Ascending aorta (tissue), 2 donors: ENCODE measurements at regions not wholly inside any gene's neighbourhood (a gene's known extent, or its start where the extent isn't known, plus 50 kb on each side); places are given as distances from the start of the nearest gene placed in this dataset.

Experiments used
- DNase-seq, 2 donors: peaks; one replicate each; pipeline ENCODE4 v3.0.0-alpha.2; 2019; ENCODE audit warnings: low spot score in 2 of 2
- H3K27ac ChIP-seq, 2 donors: fragments of 200-600 bp; sonication (generic); one replicate each; pipeline ENCODE4 v1.5.1; 2016 to 2017; ENCODE audit warnings: mild to moderate bottlenecking in 1 of 2
- H3K27me3 ChIP-seq: fragments of 200-600 bp; sonication (generic); one replicate; pipeline ENCODE4 v1.5.1; 2017
- H3K36me3 ChIP-seq, 2 donors: fragments of 200-600 bp; sonication (generic); one replicate each; pipeline ENCODE4 v1.5.1; 2016
- H3K4me1 ChIP-seq, 2 donors: fragments of 200-600 bp; sonication (generic); one replicate each; pipeline ENCODE4 v1.5.1; 2016 to 2017; ENCODE audit warnings: mild to moderate bottlenecking in 1 of 2
- H3K4me3 ChIP-seq, 2 donors: fragments of 200-600 bp; sonication (generic); one replicate each; pipeline ENCODE4 v1.5.1; 2016 to 2017; ENCODE audit warnings: mild to moderate bottlenecking in 1 of 2
- H3K9me3 ChIP-seq, 2 donors: fragments of 200-600 bp; sonication (generic); one replicate each; pipeline ENCODE4 v1.5.1; 2016
- CTCF ChIP-seq, 3 experiments: fragments of 200-600 bp in 2 of 3; fragments of 450-650 bp in 1 of 3; sonication (generic) in 2 of 3; IDR thresholded peaks; one replicate each; pipeline ENCODE4 v1.5.1; 2016 to 2019; ENCODE audit warnings: antibody characterized with exemption in 3 of 3, mild to moderate bottlenecking in 1 of 3, moderate library complexity in 1 of 3
- intact Hi-C: fragments of 100-400 bp; cut with DNase I; formaldehyde crosslinking; loops from one replicate; pipeline ENCODE4 v1.15.1; 2023

- Histone ChIP-seq H3K27me3 (no peaks in the 10 kb centered on the region), H3K4me3 (no peak overlapping the region), H3K27ac (no peak overlapping the region), H3K36me3 (no peaks in the 10 kb centered on the region), H3K4me1 (no peaks in the 10 kb centered on the region), H3K9me3 (no peaks in the 10 kb centered on the region)
- intact Hi-C loops, result no loop called here
- TF ChIP-seq CTCF (IDR thresholded peaks at IDR 0.05), result no peak
- DNase-seq, result no peak
Observed at GRCh38 chr10:81570349-81570748, 304.6 kb upstream of the NRG3 start.

GRCh38 chr10:81570878-81571794 lies 303.9 kb upstream of the NRG3 start:
- H3K27ac ChIP-seq, result no peak overlapping the region
- no peak overlapping the region for H3K4me3 ChIP-seq
- no peaks in the 10 kb centered on the region for H3K4me1 ChIP-seq
- H3K36me3 ChIP-seq, result no peaks in the 10 kb centered on the region
- H3K9me3 ChIP-seq, result no peaks in the 10 kb centered on the region
- no peaks in the 10 kb centered on the region for H3K27me3 ChIP-seq
- intact Hi-C loops, result no loop called here
- DNase-seq, result no peak
- TF ChIP-seq CTCF (IDR thresholded peaks at IDR 0.05), result no peak

GRCh38 chr10:81575036-81575435 lies 300.0 kb upstream of the NRG3 start:
- no peaks in the 10 kb centered on the region for H3K36me3 ChIP-seq
- intact Hi-C loops, result no loop called here
- no peaks in the 10 kb centered on the region for H3K9me3 ChIP-seq
- H3K4me3 ChIP-seq, result no peak overlapping the region
- no peaks in the 10 kb centered on the region for H3K4me1 ChIP-seq
- TF ChIP-seq CTCF (IDR thresholded peaks at IDR 0.05), result no peak
- no peak for DNase-seq
- H3K27ac ChIP-seq, result no peak overlapping the region
- H3K27me3 ChIP-seq, result no peaks in the 10 kb centered on the region

GRCh38 chr10:81576336-81576735 lies 298.7 kb upstream of the NRG3 start:
- intact Hi-C loops, result no loop called here
- Histone ChIP-seq H3K4me1 (no peaks in the 10 kb centered on the region), H3K9me3 (no peaks in the 10 kb centered on the region), H3K4me3 (no peak overlapping the region), H3K36me3 (no peaks in the 10 kb centered on the region), H3K27me3 (no peaks in the 10 kb centered on the region), H3K27ac (no peak overlapping the region)
- no peak for TF ChIP-seq CTCF (IDR thresholded peaks at IDR 0.05)
- no peak for DNase-seq

GRCh38 chr10:81594991-81595390 lies 280.0 kb upstream of the NRG3 start:
- intact Hi-C loops, result no loop called here
- no peaks in the 10 kb centered on the region for H3K9me3 ChIP-seq
- no peak overlapping the region for H3K27ac ChIP-seq
- no peak overlapping the region for H3K4me3 ChIP-seq
- H3K36me3 ChIP-seq, result no peaks in the 10 kb centered on the region
- H3K27me3 ChIP-seq, result no peaks in the 10 kb centered on the region
- no peaks in the 10 kb centered on the region for H3K4me1 ChIP-seq
- DNase-seq, result no peak
- TF ChIP-seq CTCF (IDR thresholded peaks at IDR 0.05), result no peak
